ENCODE measurements at regions not wholly inside any gene's neighbourhood (a gene's known extent, or its start where the extent isn't known, plus 50 kb on each side); places are given as distances from the start of the nearest gene placed in this dataset.

DNA sequence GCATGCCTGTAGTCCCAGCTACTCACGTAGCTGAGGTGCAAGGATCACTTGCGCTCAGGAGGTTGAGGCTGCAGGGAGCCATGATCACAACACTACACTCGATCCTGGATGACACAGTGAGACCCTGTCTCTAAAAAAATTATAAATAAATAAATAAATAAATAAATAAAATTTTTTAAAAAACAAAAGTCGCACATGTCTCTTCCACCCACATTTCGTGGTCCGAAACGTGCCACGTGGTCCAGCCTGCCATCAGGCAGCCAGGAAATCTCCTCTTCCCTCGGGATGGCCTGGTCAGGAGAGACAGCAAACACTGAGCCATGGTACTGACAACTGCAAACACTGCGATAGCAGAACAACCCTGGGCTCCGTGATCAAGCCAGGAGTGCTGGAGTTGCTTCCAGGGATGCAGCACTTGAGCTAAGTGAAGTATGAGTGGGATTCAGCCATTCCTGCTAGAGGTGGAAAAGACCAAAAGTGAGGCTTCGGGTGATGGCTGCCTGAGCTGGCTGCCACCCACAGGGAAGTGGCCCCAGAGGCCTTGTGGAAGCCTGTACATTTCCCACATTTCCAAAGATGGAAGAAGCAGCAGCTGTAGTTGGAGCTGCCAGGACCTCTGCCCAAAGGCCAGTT lies 193.1 kb downstream of the SMAD2 start:
- TF ChIP-seq, protein P1, sequence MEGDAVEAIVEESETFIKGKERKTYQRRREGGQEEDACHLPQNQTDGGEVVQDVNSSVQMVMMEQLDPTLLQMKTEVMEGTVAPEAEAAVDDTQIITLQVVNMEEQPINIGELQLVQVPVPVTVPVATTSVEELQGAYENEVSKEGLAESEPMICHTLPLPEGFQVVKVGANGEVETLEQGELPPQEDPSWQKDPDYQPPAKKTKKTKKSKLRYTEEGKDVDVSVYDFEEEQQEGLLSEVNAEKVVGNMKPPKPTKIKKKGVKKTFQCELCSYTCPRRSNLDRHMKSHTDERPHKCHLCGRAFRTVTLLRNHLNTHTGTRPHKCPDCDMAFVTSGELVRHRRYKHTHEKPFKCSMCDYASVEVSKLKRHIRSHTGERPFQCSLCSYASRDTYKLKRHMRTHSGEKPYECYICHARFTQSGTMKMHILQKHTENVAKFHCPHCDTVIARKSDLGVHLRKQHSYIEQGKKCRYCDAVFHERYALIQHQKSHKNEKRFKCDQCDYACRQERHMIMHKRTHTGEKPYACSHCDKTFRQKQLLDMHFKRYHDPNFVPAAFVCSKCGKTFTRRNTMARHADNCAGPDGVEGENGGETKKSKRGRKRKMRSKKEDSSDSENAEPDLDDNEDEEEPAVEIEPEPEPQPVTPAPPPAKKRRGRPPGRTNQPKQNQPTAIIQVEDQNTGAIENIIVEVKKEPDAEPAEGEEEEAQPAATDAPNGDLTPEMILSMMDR (IDR thresholded peaks at IDR 0.05), result no peak
- no peak for TF ChIP-seq POLR2A (IDR thresholded peaks at IDR 0.05)
- TF ChIP-seq POLR2AphosphoS5 (IDR thresholded peaks at IDR 0.05; ENCODE audit: insufficient read depth in 1 of 2, low read depth in 1 of 2), result no peak
- H3K27me3 ChIP-seq, result no peaks in the 10 kb centered on the region

DNA sequence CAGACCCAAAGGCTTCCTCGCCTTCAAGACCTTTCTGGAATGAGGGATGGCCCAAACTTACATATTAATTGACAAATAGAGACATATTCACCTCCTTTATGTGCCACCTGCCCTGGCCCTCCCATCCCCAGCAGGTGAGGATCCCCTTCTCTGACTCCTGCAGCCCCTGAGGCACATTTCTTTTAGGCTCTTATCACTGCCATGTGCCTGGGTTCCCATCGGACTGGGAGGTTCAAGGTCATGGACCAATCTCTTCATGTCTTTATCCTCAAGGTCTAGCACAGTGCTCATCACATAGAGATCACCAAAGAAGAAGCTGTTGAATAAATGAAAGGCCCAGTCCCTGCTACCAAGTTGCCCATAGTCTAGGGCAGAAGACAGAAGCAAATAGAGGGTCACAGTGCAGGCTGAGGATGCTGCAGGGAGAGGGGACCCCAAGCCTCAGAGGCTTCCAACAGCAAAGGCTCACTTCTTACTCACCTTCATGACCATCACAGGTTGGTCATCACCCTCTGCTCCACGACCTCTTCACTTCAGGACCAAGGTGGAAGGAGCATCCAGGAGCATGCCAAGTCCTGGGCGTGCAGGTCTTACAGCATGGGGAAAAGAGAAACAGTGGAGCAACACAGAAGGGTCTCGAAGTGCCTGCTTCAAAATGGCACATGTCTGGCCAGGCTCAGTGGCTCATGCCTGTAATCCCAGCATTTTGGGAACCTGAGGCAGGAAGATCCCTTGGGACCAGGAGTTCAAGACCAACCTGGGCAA lies 193.9 kb downstream of the SMAD2 start:
- TF ChIP-seq, protein P1 (IDR thresholded peaks at IDR 0.05), result no peak
- TF ChIP-seq POLR2A (IDR thresholded peaks at IDR 0.05) (no peak), POLR2AphosphoS5 (IDR thresholded peaks at IDR 0.05; ENCODE audit: insufficient read depth in 1 of 2, low read depth in 1 of 2) (no peak)
- Histone ChIP-seq H3K4me3 (no peak overlapping the region), H3K4me1 (no peaks in the 10 kb centered on the region), H3K36me3 (no peaks in the 10 kb centered on the region), H3K27ac (no peak overlapping the region), H3K27me3 (no peaks in the 10 kb centered on the region), H3K9me3 (no peaks in the 10 kb centered on the region)
- peak; percentile 56 to 87 for DNase-seq (ENCODE audit: extremely low spot score in 2 of 2)
- intact Hi-C loops (cut with DNase I), result no loop called here

More for the DNA sequence above, 193.1 kb downstream of the SMAD2 start:
- Histone ChIP-seq H3K9me3 (no peaks in the 10 kb centered on the region), H3K4me3 (no peak overlapping the region), H3K36me3 (no peaks in the 10 kb centered on the region), H3K27ac (no peak overlapping the region), H3K4me1 (no peaks in the 10 kb centered on the region)
- DNase-seq (ENCODE audit: extremely low spot score in 2 of 2), result peak; percentile 65 to 74
- intact Hi-C loops (cut with DNase I), result no loop called here

DNA sequence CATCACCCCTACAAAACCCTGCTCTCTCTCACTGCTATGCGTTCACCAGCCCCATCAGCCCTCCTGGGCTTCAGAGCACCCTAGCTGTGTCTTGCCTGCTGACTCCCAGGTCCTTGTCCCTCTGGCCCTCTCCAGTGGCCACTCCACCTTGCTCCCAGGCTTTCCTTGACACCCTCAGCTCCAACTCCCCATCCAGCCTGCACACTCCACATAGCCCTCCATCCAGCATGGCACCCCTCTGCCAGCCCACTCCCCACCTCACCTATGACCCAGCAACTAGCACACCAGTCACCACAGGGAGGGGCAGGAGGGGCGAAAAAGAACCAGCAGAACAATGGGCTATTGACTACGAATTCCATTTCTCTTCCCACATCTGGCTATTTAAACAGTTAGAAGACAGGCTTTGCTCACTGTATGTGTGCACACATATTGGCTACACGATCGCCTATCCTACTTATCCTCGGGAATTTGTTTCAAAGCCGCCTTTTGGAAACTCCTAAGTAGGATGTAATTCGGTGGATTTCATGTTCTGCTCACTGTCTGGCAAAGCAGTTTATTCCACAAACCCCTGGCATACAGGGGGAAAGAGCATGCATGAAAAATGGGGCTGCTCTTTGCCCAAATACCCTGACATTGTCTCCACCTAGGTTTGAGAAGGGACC lies 195.3 kb downstream of the SMAD2 start:
- Histone ChIP-seq H3K27me3 (no peaks in the 10 kb centered on the region), H3K27ac (no peak overlapping the region), H3K36me3 (no peaks in the 10 kb centered on the region), H3K4me1 (no peaks in the 10 kb centered on the region), H3K4me3 (no peak overlapping the region), H3K9me3 (no peaks in the 10 kb centered on the region)
- no peak for TF ChIP-seq POLR2AphosphoS5 (IDR thresholded peaks at IDR 0.05; ENCODE audit: insufficient read depth in 1 of 2, low read depth in 1 of 2)
- intact Hi-C loops (cut with DNase I), result no loop called here
- DNase-seq (ENCODE audit: extremely low spot score in 2 of 2), result no peak

DNA sequence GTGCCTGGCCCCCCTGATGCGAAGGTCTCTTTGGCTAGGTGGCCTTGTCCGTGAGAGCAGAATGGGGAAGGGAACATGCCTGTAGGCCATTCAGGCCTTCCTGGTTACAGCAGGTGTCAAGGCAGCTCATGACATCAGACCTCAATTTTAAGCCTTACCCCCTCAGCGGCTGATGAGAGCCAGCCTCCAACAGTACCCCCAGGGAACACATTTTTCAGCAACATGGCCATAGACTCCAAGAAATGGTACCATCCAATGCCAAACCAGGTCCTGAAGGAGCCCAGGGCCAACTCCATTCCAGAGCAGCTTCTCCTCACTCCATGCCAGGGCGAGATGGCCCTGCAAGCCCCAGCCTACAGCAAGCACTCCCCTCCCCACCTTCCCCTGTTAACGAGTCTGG lies 199.2 kb downstream of the SMAD2 start:
- DNase-seq (ENCODE audit: extremely low spot score in 2 of 2), result no peak
- Histone ChIP-seq H3K4me3 (no peak overlapping the region), H3K36me3 (no peaks in the 10 kb centered on the region), H3K4me1 (no peaks in the 10 kb centered on the region), H3K27ac (no peak overlapping the region), H3K27me3 (no peaks in the 10 kb centered on the region), H3K9me3 (no peaks in the 10 kb centered on the region)
- intact Hi-C loops (cut with DNase I), result no loop called here
- TF ChIP-seq, protein P1 (IDR thresholded peaks at IDR 0.05), result no peak
- no peak for TF ChIP-seq POLR2A (IDR thresholded peaks at IDR 0.05)
- no peak for TF ChIP-seq POLR2AphosphoS5 (IDR thresholded peaks at IDR 0.05; ENCODE audit: insufficient read depth in 1 of 2, low read depth in 1 of 2)

DNA sequence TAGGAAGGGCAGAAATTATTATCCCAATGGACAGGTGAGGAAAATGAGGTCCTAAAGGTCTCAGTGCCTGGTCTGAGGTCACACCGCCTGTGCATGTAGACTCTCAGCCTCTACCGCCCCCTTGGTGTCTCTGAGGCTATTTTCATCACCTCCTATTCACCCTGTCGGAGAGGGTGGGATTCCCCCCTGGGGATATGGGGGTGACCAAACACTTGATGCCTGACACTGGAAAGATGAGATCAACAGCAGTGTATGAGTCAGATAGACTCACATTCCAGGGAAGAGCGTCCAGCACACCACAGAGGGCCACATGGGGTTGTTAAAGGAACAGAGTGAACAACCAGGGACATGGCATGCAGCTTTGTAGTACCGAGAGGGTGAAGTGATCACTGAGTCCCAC lies 199.7 kb downstream of the SMAD2 start:
- Histone ChIP-seq H3K36me3 (no peaks in the 10 kb centered on the region), H3K27ac (no peak overlapping the region), H3K9me3 (no peaks in the 10 kb centered on the region), H3K4me1 (no peaks in the 10 kb centered on the region), H3K27me3 (no peaks in the 10 kb centered on the region), H3K4me3 (no peak overlapping the region)
- TF ChIP-seq, protein P1 (IDR thresholded peaks at IDR 0.05), result no peak
- TF ChIP-seq POLR2A (IDR thresholded peaks at IDR 0.05) (no peak), POLR2AphosphoS5 (IDR thresholded peaks at IDR 0.05; ENCODE audit: insufficient read depth in 1 of 2, low read depth in 1 of 2) (no peak)
- intact Hi-C loops (cut with DNase I), result no loop called here
- no peak for DNase-seq (ENCODE audit: extremely low spot score in 2 of 2)

Data from vagina (tissue), 2 donors.